ENCODE measurements at regions not wholly inside any gene's neighbourhood (a gene's known extent, or its start where the extent isn't known, plus 50 kb on each side); places are given as distances from the start of the nearest gene placed in this dataset.

GRCh38 chr5:162466011-162466410 lies 398.4 kb downstream of the GABRG2 start:
- no peak overlapping the region for H3K27ac ChIP-seq (ENCODE audit: low read depth in 2 of 2, low read length in 2 of 2)
- DNase-seq, result no peak
- H3K9ac ChIP-seq (ENCODE audit: low read length in 3 of 3), result no peak overlapping the region
- no peaks in the 10 kb centered on the region for H3K36me3 ChIP-seq (ENCODE audit: control insufficient read depth in 2 of 3, insufficient read depth in 3 of 3, low read length in 3 of 3)
- H3K27me3 ChIP-seq (ENCODE audit: control insufficient read depth, insufficient read depth, low read length), result no peaks in the 10 kb centered on the region
- H3K4me1 ChIP-seq (ENCODE audit: control insufficient read depth in 2 of 3, insufficient read depth in 2 of 3, low read depth in 1 of 3, low read length in 3 of 3), result no peaks in the 10 kb centered on the region
- H3K4me3 ChIP-seq (ENCODE audit: low read length in 3 of 3), result no peak overlapping the region
- FAIRE-seq, result no peak
- TF ChIP-seq CTCF (IDR thresholded peaks at IDR 0.05; ENCODE audit: borderline replicate concordance, extremely low read depth, insufficient read depth), result no peak
- H3K9me3 ChIP-seq (ENCODE audit: control insufficient read depth in 2 of 3, insufficient read depth in 1 of 3, low read length in 3 of 3), result no peaks in the 10 kb centered on the region
- intact Hi-C loops (cut with DNase I), result no loop called here

- no peak for FAIRE-seq
- Histone ChIP-seq H3K9me3 (ENCODE audit: control insufficient read depth in 2 of 3, insufficient read depth in 1 of 3, low read length in 3 of 3) (no peaks in the 10 kb centered on the region), H3K4me3 (ENCODE audit: low read length in 3 of 3) (no peak overlapping the region), H3K27me3 (ENCODE audit: control insufficient read depth, insufficient read depth, low read length) (no peaks in the 10 kb centered on the region), H3K9ac (ENCODE audit: low read length in 3 of 3) (no peak overlapping the region), H3K27ac (ENCODE audit: low read depth in 2 of 2, low read length in 2 of 2) (no peak overlapping the region), H3K4me1 (ENCODE audit: control insufficient read depth in 2 of 3, insufficient read depth in 2 of 3, low read depth in 1 of 3, low read length in 3 of 3) (peaks cover 0 to 6% (median 0%) of the 10 kb centered on the region in 3 donors), H3K36me3 (ENCODE audit: control insufficient read depth in 2 of 3, insufficient read depth in 3 of 3, low read length in 3 of 3) (no peaks in the 10 kb centered on the region)
- no peak for TF ChIP-seq CTCF (IDR thresholded peaks at IDR 0.05; ENCODE audit: borderline replicate concordance, extremely low read depth, insufficient read depth)
- intact Hi-C loops (cut with DNase I), result no loop called here
- no peak for DNase-seq
These were observed 405.6 kb downstream of the GABRG2 start for GRCh38 chr5:162473041-162473714.

- FAIRE-seq (peak; percentile 56), DNase-seq (peak in 2 of 5 donors; percentile 28 to 35)
- Histone ChIP-seq H3K27me3 (ENCODE audit: control insufficient read depth, insufficient read depth, low read length) (no peaks in the 10 kb centered on the region), H3K27ac (ENCODE audit: low read depth in 2 of 2, low read length in 2 of 2) (no peak overlapping the region), H3K4me1 (ENCODE audit: control insufficient read depth in 2 of 3, insufficient read depth in 2 of 3, low read depth in 1 of 3, low read length in 3 of 3) (peaks cover 0 to 6% (median 0%) of the 10 kb centered on the region in 3 donors), H3K4me3 (ENCODE audit: low read length in 3 of 3) (no peak overlapping the region), H3K36me3 (ENCODE audit: control insufficient read depth in 2 of 3, insufficient read depth in 3 of 3, low read length in 3 of 3) (no peaks in the 10 kb centered on the region), H3K9ac (ENCODE audit: low read length in 3 of 3) (no peak overlapping the region), H3K9me3 (ENCODE audit: control insufficient read depth in 2 of 3, insufficient read depth in 1 of 3, low read length in 3 of 3) (no peaks in the 10 kb centered on the region)
- intact Hi-C loops (cut with DNase I), result no loop called here
- no peak for TF ChIP-seq CTCF (IDR thresholded peaks at IDR 0.05; ENCODE audit: borderline replicate concordance, extremely low read depth, insufficient read depth)
These were observed 406.7 kb downstream of the GABRG2 start for GRCh38 chr5:162474239-162474638.

GRCh38 chr5:162484095-162484494 lies 416.5 kb downstream of the GABRG2 start:
- FAIRE-seq (peak; percentile 63), DNase-seq (no peak)
- Histone ChIP-seq H3K9ac (ENCODE audit: low read length in 3 of 3) (no peak overlapping the region), H3K4me1 (ENCODE audit: control insufficient read depth in 2 of 3, insufficient read depth in 2 of 3, low read depth in 1 of 3, low read length in 3 of 3) (no peaks in the 10 kb centered on the region), H3K27me3 (ENCODE audit: control insufficient read depth, insufficient read depth, low read length) (no peaks in the 10 kb centered on the region), H3K27ac (ENCODE audit: low read depth in 2 of 2, low read length in 2 of 2) (no peak overlapping the region), H3K4me3 (ENCODE audit: low read length in 3 of 3) (no peak overlapping the region), H3K9me3 (ENCODE audit: control insufficient read depth in 2 of 3, insufficient read depth in 1 of 3, low read length in 3 of 3) (no peaks in the 10 kb centered on the region), H3K36me3 (ENCODE audit: control insufficient read depth in 2 of 3, insufficient read depth in 3 of 3, low read length in 3 of 3) (no peaks in the 10 kb centered on the region)
- intact Hi-C loops (cut with DNase I), result no loop called here
- no peak for TF ChIP-seq CTCF (IDR thresholded peaks at IDR 0.05; ENCODE audit: borderline replicate concordance, extremely low read depth, insufficient read depth)

Data from kidney (tissue), 13 donors.